ENCODE measurements at regions not wholly inside any gene's neighbourhood (a gene's known extent, or its start where the extent isn't known, plus 50 kb on each side); places are given as distances from the start of the nearest gene placed in this dataset.

DNA sequence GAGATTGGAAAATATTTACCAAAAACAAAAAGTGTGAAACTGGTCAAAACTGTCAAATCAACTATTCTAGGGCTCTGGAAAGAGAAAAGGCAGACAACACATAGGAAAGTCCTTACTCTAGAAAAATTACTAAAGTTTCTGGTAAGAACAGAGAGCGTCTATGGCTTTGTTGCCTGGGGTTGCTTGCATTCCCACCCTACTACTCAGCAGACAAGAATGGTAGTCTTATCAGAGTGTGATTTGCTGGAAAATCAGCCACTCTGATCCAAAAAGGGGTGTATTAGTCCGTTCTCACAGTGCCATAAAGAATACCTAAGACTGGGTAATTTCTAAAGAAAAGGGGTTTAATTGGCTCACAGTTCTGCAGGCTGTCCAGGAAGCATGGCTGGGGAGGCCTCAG is 50.3 kb upstream of the CDH20 start:
- Mint-ChIP-seq H3K27ac (no peak overlapping the region), H3K27me3 (no peaks in the 10 kb centered on the region), H3K9me3 (peaks cover 4% of the 10 kb centered on the region), H3K36me3 (no peaks in the 10 kb centered on the region), H3K4me3 (no peak overlapping the region), H3K4me1 (no peaks in the 10 kb centered on the region)
- no peak for ATAC-seq

Data from stimulated activated memory B cell treated with anti-CD40 and anti-IgM and Interleukin-4, amounts not matched to agents 10 μg/mL and 1 μg/mL and 100 μg/mL, for 72 hours (primary cell).